ENCODE measurements at regions not wholly inside any gene's neighbourhood (a gene's known extent, or its start where the extent isn't known, plus 50 kb on each side); places are given as distances from the start of the nearest gene placed in this dataset.
A peak's percentile ranks its signal among the peaks of the same experiment; 100 is the strongest.

DNA sequence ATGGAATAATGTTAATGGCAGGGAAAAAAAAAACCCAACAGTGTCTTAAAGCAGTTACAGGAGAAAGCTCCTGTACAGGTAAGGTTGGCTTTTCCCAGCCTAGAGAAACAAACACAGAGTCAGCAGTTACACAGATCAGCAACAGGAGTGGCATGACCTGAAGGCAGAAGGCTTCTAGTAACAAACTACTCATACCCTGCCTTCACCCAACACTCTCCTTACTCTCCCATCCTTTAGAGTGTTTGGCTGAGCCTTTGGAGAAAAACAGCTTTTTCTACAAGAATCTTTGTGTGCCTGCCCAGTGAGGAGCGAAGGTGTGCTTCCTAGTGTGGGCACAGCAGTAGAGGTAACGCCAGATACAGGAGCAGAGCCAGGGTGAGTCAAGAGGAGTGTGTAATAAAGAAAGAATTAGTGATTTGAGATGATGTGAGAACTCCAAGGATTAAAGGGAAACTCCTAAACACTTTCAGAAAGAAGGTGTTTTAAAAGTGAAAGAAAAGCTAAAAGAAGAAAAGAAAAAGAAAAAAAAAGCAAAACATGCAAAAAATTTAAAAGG, 152.7 kb downstream of the POLR2M start:
- WGBS, result 90% methylated on average over 2 of the region's 2 CpGs

DNA sequence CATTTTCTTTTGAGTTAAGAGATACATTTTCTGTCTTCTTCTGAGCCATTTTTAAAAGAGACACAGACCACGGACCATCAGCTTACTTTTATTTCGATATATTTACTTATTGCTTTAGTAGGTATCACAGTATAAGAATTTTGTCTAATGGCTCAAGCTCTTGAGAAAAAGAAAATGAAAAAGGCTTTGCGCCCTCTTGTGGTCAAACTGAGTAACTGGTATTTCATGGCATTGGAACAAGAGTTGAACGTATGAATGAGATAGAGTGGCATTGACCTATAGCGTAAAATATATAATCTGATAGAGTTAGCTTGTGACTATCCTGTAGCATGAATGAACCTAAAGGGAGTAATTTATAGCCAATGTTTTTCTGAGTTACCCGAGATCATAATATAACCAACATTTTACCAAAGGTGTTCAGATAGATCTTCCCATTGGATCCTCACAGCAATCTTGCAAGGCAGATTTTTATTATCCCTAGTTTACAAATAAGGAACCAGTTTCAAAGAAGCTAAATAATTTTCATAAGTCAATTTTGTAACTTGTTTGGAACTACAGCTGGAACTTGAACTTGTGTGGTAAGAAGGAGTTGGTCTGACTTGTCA, 154.6 kb downstream of the POLR2M start:
- H3K27me3 ChIP-seq (ENCODE audit: control insufficient read depth in 4 of 4, insufficient read depth in 4 of 4, low read length in 3 of 4), result peaks cover 0 to 3% (median 0%) of the 10 kb centered on the region in 4 donors
- H3K4me1 ChIP-seq (ENCODE audit: control insufficient read depth in 4 of 4, insufficient read depth in 4 of 4, low read length in 3 of 4), result no peaks in the 10 kb centered on the region
- no peak for DNase-seq (ENCODE audit: low spot score)
- H3K9ac ChIP-seq (ENCODE audit: low read depth in 1 of 2, low read length in 2 of 2), result no peak overlapping the region
- H3K4me3 ChIP-seq (ENCODE audit: low read depth in 1 of 3, low read length in 3 of 3), result no peak overlapping the region
- no peak overlapping the region for H3K27ac ChIP-seq (ENCODE audit: low read depth in 1 of 2, low read length in 2 of 2)
- no peaks in the 10 kb centered on the region for H3K9me3 ChIP-seq (ENCODE audit: control insufficient read depth in 4 of 4, low read length in 3 of 4)
- H3K36me3 ChIP-seq (ENCODE audit: control insufficient read depth in 4 of 4, insufficient read depth in 3 of 4, low read depth in 1 of 4, low read length in 3 of 4), result no peaks in the 10 kb centered on the region
- WGBS, result 14% methylated on average over 6 of the region's 6 CpGs
- TF ChIP-seq RAD21 (IDR thresholded peaks at IDR 0.05) (peak; percentile 87 to 90), CTCF (IDR thresholded peaks at IDR 0.05; ENCODE audit: low read depth, low read length, missing input control) (peak; percentile 78)
- TF ChIP-seq, protein P1, sequence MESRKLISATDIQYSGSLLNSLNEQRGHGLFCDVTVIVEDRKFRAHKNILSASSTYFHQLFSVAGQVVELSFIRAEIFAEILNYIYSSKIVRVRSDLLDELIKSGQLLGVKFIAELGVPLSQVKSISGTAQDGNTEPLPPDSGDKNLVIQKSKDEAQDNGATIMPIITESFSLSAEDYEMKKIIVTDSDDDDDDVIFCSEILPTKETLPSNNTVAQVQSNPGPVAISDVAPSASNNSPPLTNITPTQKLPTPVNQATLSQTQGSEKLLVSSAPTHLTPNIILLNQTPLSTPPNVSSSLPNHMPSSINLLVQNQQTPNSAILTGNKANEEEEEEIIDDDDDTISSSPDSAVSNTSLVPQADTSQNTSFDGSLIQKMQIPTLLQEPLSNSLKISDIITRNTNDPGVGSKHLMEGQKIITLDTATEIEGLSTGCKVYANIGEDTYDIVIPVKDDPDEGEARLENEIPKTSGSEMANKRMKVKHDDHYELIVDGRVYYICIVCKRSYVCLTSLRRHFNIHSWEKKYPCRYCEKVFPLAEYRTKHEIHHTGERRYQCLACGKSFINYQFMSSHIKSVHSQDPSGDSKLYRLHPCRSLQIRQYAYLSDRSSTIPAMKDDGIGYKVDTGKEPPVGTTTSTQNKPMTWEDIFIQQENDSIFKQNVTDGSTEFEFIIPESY (IDR thresholded peaks at IDR 0.05), result no peak

More for the DNA sequence above, 152.7 kb downstream of the POLR2M start:
- H3K9me3 ChIP-seq (ENCODE audit: control insufficient read depth in 4 of 4, low read length in 3 of 4), result no peaks in the 10 kb centered on the region
- no peak overlapping the region for H3K9ac ChIP-seq (ENCODE audit: low read depth in 1 of 2, low read length in 2 of 2)
- no peak for DNase-seq (ENCODE audit: low spot score)
- H3K4me1 ChIP-seq (ENCODE audit: control insufficient read depth in 4 of 4, insufficient read depth in 4 of 4, low read length in 3 of 4), result no peaks in the 10 kb centered on the region
- H3K4me3 ChIP-seq (ENCODE audit: low read depth in 1 of 3, low read length in 3 of 3), result no peak overlapping the region
- TF ChIP-seq FOXA1 (IDR thresholded peaks at IDR 0.05) (no peak), EGR1 (IDR thresholded peaks at IDR 0.05; ENCODE audit: low read depth in 2 of 2) (no peak), JUND (IDR thresholded peaks at IDR 0.05) (no peak), FOXA2 (IDR thresholded peaks at IDR 0.05) (no peak), MAX (IDR thresholded peaks at IDR 0.05) (no peak), TAF1 (conservative IDR thresholded peaks at IDR 0.05) (no peak), GABPA (IDR thresholded peaks at IDR 0.05 in 1 of 2, conservative IDR thresholded peaks at IDR 0.05 in 1 of 2) (no peak), HNF4A (conservative IDR thresholded peaks at IDR 0.05) (no peak), CTCF (IDR thresholded peaks at IDR 0.05; ENCODE audit: low read depth, low read length, missing input control) (no peak), HNF4G (IDR thresholded peaks at IDR 0.05) (no peak)
- TF ChIP-seq, protein P2, sequence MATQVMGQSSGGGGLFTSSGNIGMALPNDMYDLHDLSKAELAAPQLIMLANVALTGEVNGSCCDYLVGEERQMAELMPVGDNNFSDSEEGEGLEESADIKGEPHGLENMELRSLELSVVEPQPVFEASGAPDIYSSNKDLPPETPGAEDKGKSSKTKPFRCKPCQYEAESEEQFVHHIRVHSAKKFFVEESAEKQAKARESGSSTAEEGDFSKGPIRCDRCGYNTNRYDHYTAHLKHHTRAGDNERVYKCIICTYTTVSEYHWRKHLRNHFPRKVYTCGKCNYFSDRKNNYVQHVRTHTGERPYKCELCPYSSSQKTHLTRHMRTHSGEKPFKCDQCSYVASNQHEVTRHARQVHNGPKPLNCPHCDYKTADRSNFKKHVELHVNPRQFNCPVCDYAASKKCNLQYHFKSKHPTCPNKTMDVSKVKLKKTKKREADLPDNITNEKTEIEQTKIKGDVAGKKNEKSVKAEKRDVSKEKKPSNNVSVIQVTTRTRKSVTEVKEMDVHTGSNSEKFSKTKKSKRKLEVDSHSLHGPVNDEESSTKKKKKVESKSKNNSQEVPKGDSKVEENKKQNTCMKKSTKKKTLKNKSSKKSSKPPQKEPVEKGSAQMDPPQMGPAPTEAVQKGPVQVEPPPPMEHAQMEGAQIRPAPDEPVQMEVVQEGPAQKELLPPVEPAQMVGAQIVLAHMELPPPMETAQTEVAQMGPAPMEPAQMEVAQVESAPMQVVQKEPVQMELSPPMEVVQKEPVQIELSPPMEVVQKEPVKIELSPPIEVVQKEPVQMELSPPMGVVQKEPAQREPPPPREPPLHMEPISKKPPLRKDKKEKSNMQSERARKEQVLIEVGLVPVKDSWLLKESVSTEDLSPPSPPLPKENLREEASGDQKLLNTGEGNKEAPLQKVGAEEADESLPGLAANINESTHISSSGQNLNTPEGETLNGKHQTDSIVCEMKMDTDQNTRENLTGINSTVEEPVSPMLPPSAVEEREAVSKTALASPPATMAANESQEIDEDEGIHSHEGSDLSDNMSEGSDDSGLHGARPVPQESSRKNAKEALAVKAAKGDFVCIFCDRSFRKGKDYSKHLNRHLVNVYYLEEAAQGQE (IDR thresholded peaks at IDR 0.05), result no peak
- TF ChIP-seq, protein P3, sequence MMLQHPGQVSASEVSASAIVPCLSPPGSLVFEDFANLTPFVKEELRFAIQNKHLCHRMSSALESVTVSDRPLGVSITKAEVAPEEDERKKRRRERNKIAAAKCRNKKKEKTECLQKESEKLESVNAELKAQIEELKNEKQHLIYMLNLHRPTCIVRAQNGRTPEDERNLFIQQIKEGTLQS (IDR thresholded peaks at IDR 0.05), result no peak
- H3K27ac ChIP-seq (ENCODE audit: low read depth in 1 of 2, low read length in 2 of 2), result no peak overlapping the region
- no peaks in the 10 kb centered on the region for H3K36me3 ChIP-seq (ENCODE audit: control insufficient read depth in 4 of 4, insufficient read depth in 3 of 4, low read depth in 1 of 4, low read length in 3 of 4)
- peaks cover 0 to 3% (median 0%) of the 10 kb centered on the region in 4 donors for H3K27me3 ChIP-seq (ENCODE audit: control insufficient read depth in 4 of 4, insufficient read depth in 4 of 4, low read length in 3 of 4)

All from liver (tissue), 8 donors.